ENCODE measurements at regions not wholly inside any gene's neighbourhood (a gene's known extent, or its start where the extent isn't known, plus 50 kb on each side); places are given as distances from the start of the nearest gene placed in this dataset.

DNA sequence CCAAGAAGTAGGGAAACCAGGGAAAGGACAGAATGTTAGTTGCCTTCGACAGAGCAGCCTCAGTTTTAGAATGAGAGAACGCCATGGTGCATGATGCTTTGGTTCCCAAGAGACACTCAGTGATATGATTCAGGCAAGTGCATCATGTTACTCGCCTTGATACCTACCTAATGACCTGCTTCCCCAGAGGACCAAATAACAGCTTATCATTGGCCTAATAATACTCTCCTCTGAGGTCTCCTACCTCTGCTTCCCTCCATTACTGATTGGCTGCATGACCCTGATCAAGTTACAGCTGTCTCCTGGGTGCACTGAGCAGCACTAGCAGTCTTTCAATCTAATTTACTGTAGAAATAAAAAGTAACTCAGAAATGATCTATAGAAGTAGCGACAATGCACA, 979.7 kb upstream of the FAT3 start:
- no peak for DNase-seq (ENCODE audit: low read depth)

GRCh38 chr11:91243630-91244029, 981.0 kb upstream of the FAT3 start:
- DNase-seq (ENCODE audit: low read depth): no peak

DNA sequence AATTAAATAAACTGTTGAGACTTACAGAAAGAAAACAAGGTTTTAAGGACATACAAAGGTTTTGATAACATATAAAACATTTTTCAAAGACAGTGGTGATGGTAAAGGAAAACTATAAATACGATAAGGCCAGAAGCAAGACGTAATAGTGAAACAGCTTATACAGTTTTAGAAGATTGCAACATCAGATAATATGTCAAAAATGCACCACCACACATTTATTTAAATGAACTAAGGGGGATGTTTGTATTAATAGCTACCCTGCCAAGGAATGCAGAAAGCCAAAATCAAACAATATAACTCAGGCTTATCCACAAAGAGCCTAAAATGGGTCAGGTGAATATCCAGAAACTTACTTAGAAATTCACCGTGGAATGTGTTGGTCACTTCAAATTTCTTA, 981.6 kb upstream of the FAT3 start:
- DNase-seq (ENCODE audit: low read depth): no peak

DNA sequence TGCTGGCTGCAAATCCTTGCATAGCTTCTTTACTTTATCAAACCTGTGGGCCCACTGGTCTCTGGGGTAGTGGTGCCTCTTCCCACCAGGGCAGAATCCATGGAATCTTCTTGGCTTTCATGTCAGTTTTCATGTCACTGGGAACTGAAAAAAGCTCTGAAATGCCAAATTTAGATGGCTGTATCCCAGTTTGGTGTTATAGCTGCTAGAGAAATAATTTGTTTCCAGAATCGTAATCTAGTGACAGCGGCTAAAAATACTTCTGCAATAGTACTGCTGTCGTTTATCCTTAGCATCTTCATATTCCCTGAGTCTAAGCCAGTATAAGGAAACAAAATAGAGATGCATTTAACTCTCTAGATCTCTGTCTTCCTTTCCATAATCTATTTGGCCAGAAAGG, 983.4 kb upstream of the FAT3 start:
- DNase-seq (ENCODE audit: low read depth): no peak

DNA sequence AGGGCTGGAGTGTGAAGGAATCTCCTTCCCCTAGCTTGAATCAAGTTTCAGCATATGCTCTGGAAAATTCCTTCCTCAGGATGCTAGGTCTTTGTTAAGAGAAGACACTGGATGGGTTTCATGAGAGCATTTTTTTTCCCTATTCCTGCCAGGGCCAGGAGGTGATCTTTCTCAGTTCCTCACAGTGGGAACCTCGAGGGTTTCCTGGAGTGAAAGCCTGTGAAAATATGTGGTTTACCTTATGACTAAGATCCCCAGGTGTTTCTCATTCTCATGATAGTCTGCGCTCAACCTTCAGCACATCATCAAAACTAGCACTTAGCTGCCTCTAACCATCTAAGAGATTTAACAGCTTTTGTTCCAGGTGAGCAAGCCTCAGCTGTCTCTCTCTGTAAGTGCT, 985.3 kb upstream of the FAT3 start:
- no peak for DNase-seq (ENCODE audit: low read depth)

- no peak for DNase-seq (ENCODE audit: low read depth)
Measured at GRCh38 chr11:91231226-91231625, 993.4 kb upstream of the FAT3 start.

- DNase-seq (ENCODE audit: low read depth): no peak
Measured at GRCh38 chr11:91230647-91231046, 994.0 kb upstream of the FAT3 start.

GRCh38 chr11:91222830-91223229, 1000.0 kb upstream of the CHORDC1 start:
- DNase-seq (ENCODE audit: low read depth): no peak

GRCh38 chr11:91220476-91221202, 997.8 kb upstream of the CHORDC1 start:
- DNase-seq (ENCODE audit: low read depth): no peak

DNA sequence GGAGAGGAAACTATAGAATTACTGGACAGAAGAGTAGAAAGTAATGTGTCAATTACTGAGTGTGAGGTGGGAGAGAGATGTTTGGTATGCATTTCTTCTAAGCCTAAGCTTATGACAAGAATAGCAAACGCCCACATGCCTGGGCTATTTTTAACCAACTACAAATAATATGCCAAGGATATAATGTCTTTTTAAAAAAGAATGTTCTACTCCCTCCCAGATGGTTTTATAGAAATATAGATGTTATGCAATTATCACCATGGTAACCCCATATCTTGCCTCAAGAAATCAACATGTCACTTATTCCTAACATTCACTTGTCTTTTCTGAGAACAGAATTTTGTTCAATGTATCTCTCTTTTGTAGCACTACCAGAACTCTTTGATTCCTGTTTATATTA, 996.7 kb upstream of the CHORDC1 start:
- no peak for DNase-seq (ENCODE audit: low read depth)

DNA sequence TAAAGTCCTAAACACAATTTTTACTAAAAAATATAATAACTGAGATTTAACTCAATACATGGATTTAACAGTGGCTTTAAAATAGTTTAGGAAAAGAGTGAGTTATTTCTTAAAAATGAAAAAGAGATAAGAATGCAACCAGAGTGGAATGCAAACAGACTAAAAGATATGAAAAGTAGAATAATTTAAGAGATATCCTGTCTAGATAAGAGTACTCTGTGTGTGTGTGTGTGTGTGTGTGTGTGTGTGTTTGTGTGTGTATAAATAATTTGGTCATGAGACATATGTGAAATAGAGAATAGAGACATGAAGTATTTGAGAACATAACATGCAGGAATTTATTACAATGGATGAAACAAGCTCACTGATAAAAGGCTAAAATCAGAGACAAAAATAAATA, 986.9 kb upstream of the CHORDC1 start:
- no peak for DNase-seq (ENCODE audit: low read depth)

GRCh38 chr11:91209306-91209705, 986.5 kb upstream of the CHORDC1 start:
- no peak for DNase-seq (ENCODE audit: low read depth)

GRCh38 chr11:91199866-91200265, 977.0 kb upstream of the CHORDC1 start:
- no peak for DNase-seq (ENCODE audit: low read depth)

- no peak for DNase-seq (ENCODE audit: low read depth)
Measured at GRCh38 chr11:91194546-91194945, 971.7 kb upstream of the CHORDC1 start.

GRCh38 chr11:91188484-91188883, 965.6 kb upstream of the CHORDC1 start:
- DNase-seq (ENCODE audit: low read depth): no peak

- no peak for DNase-seq (ENCODE audit: low read depth)
Measured at GRCh38 chr11:91187314-91187713, 964.5 kb upstream of the CHORDC1 start.

- DNase-seq (ENCODE audit: low read depth): no peak
Measured at GRCh38 chr11:91178366-91178765, 955.5 kb upstream of the CHORDC1 start.

DNA sequence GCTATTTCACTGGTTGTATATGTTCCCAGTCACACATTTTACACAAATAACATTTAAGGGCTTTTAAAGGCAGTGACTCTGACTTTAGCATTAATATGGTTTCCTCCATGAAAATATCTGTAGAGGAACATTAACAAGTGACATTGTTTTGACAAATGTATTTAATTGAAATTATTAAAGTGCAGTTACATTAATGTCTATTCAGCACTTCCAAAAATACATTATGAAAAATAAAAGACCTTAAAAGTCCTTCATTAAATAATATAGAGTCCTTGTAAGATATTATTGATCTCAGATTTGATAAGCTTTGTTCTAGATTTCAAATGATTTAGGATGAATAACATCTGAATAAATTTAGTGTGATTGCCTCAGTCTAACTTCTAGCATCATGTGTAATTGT, 951.9 kb upstream of the CHORDC1 start:
- no peak for DNase-seq (ENCODE audit: low read depth)

- DNase-seq (ENCODE audit: low read depth): no peak
Measured at GRCh38 chr11:91174193-91174592, 951.3 kb upstream of the CHORDC1 start.

- DNase-seq (ENCODE audit: low read depth): no peak
Measured at GRCh38 chr11:91173701-91174100, 950.9 kb upstream of the CHORDC1 start.

DNA sequence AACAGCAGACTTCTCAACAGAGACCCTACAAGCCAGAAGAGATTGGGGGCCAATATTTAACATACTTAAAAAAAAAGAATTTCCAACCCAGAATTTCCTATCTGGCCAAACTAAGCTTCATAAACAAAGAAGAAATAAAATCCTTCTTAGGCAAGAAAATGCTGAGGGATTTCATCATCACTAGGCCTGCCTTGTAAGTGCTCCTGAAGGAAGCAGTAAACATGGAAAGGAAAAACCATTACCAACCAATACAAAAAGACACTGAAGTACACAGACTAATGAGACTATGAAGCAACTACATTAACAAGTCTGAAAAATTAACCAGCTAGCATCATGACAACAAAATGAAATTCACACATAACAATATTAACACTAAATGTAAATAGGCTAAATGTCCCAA, 947.9 kb upstream of the CHORDC1 start:
- no peak for DNase-seq (ENCODE audit: low read depth)

DNA sequence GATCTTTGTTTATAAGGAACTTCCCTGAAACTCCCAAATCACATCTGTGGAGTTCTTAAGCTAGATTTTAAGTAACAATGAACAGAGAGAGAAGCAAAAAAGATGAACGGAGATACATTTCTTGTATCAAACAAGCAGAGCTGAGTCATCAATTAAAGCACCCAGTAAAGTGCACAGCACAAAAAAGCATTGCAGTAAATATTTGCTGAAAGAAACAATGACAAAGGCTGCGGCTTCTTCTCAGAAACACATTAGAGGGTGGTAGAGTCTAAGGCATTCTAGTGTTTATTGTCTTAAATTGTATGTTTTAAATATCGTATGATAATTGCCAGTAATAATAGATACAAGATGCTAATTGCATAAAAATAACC, 941.6 kb upstream of the CHORDC1 start:
- DNase-seq (ENCODE audit: low read depth): no peak

GRCh38 chr11:91163619-91164451, 941.0 kb upstream of the CHORDC1 start:
- no peak for DNase-seq (ENCODE audit: low read depth)

DNA sequence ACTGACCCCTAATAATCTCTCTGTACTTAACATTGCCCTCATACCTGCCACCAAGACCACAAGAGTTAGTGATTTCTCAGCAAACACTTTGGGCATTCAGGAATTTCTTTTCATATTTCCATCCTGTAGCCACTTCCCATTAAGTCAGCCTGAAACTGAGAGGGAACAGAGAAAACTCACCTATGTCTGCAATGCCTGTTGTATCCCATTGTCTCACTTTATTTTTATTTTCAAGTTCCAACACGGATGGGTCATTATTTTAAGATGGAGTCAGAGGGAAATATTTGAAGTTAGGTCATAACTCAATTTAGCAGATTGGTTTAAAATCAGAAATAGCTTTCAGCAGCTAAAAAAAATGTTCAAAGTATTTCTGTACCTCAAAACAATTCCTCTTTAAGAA, 937.8 kb upstream of the CHORDC1 start:
- DNase-seq (ENCODE audit: low read depth): no peak

All from RPMI7951 (cell line).